ENCODE measurements at regions not wholly inside any gene's neighbourhood (a gene's known extent, or its start where the extent isn't known, plus 50 kb on each side); places are given as distances from the start of the nearest gene placed in this dataset.

GRCh38 chr7:43057141-43057540 lies 55.3 kb upstream of the HECW1 start (continued):
- TF ChIP-seq ZNF462 (CRISPR knock-in tag; IDR thresholded peaks at IDR 0.05) (no peak), NANOG (IDR thresholded peaks at IDR 0.05; ENCODE audit: borderline replicate concordance) (no peak), STAT1 (IDR thresholded peaks at IDR 0.05; ENCODE audit: unreplicated experiment) (no peak)

GRCh38 chr7:43058271-43059066 lies 54.0 kb upstream of the HECW1 start:
- H3K4me3 ChIP-seq: peak overlapping the region; percentile 45
- peaks cover 16% of the 10 kb centered on the region for H3K4me1 ChIP-seq (ENCODE audit: insufficient read depth)
- H3K36me3 Mint-ChIP-seq (ENCODE audit: low read depth): peaks cover 9% of the 10 kb centered on the region; the same call in 1 of the 3 replicates
- H3K4me3 Mint-ChIP-seq: no peak overlapping the region
- H3K9me2 ChIP-seq (ENCODE audit: insufficient read depth): 0 out of 2 replicates have a peak, but pooled peaks cover 7% of the 10 kb centered on the region
- DNase-seq (ENCODE audit: low spot score): no peak
- H2AFZ ChIP-seq: peak overlapping the region; percentile 72; the same call in 1 of the 2 replicates
- peak overlapping the region; percentile 76 for H3K4me2 ChIP-seq
- peak overlapping the region; percentile 63; the same call in 1 of the 2 replicates for H3K27ac ChIP-seq (ENCODE audit: low read depth)
- ATAC-seq: no peak
- H3K27me3 Mint-ChIP-seq (ENCODE audit: insufficient read depth, low read depth, poor library complexity): no peaks in the 10 kb centered on the region
- no peaks in the 10 kb centered on the region for H3K36me3 ChIP-seq (ENCODE audit: insufficient read depth)
- peaks cover 15% of the 10 kb centered on the region; the same call in 2 of the 3 replicates for H3K9me3 Mint-ChIP-seq
- no peaks in the 10 kb centered on the region for H4K20me1 ChIP-seq (replicated peaks; ENCODE audit: insufficient read depth)
- no peaks in the 10 kb centered on the region for H3K27me3 ChIP-seq (ENCODE audit: insufficient read depth)
- no peak overlapping the region for H3K27ac Mint-ChIP-seq
- no peaks in the 10 kb centered on the region for H3F3A ChIP-seq (replicated peaks; ENCODE audit: low read depth)
- peaks cover 18% of the 10 kb centered on the region for H3K4me1 Mint-ChIP-seq
- H3K79me2 ChIP-seq (replicated peaks; ENCODE audit: insufficient read depth): no peaks in the 10 kb centered on the region
- TF ChIP-seq JUNB (IDR thresholded peaks at IDR 0.05; ENCODE audit: unreplicated experiment): no peak
- no peak for TF ChIP-seq ZNF331 (CRISPR knock-in tag; IDR thresholded peaks at IDR 0.05; ENCODE audit: low read depth)
- TF ChIP-seq REST (IDR thresholded peaks at IDR 0.05; ENCODE audit: unreplicated experiment): no peak
- no peak for TF ChIP-seq ZNF114 (CRISPR knock-in tag; IDR thresholded peaks at IDR 0.05)
- TF ChIP-seq NANOG (IDR thresholded peaks at IDR 0.05; ENCODE audit: borderline replicate concordance): no peak
